ENCODE measurements at regions not wholly inside any gene's neighbourhood (a gene's known extent, or its start where the extent isn't known, plus 50 kb on each side); places are given as distances from the start of the nearest gene placed in this dataset.

GRCh38 chr5:97922776-97923175 is 739.7 kb upstream of the RIOK2 start:
- TF ChIP-seq CTCF (conservative IDR thresholded peaks at IDR 0.05) (no peak), ZFX (IDR thresholded peaks at IDR 0.05) (no peak)

Data from C4-2B (cell line).